Brain microvascular endothelial cell (primary cell): ENCODE measurements at regions not wholly inside any gene's neighbourhood (a gene's known extent, or its start where the extent isn't known, plus 50 kb on each side); places are given as distances from the start of the nearest gene placed in this dataset.

Source experiments
- DNase-seq: peaks from one replicate; pipeline ENCODE4 v3.0.0-alpha.2; 2020
- H3K27ac ChIP-seq: fragments of 250-450 bp; sonication (Bioruptor Pico); 2 replicates; pipeline ENCODE4 v1.5.1; 2020; ENCODE audit warnings: mild to moderate bottlenecking, moderate library complexity
- H3K27me3 ChIP-seq: fragments of 250-450 bp; sonication (Bioruptor Pico); replicated peaks from 2 replicates; pipeline ENCODE4 v1.5.1; 2020; ENCODE audit warnings: mild to moderate bottlenecking
- H3K36me3 ChIP-seq: fragments of 250-450 bp; sonication (Bioruptor Pico); replicated peaks from 2 replicates; pipeline ENCODE4 v1.5.1; 2020; ENCODE audit warnings: mild to moderate bottlenecking
- H3K4me3 ChIP-seq: 2 replicates; pipeline ENCODE4 v1.5.1; 2011; ENCODE audit warnings: low read depth, mild to moderate bottlenecking, control low read depth, low read length, moderate library complexity
- in situ Hi-C: cut with HindIII; loops from 2 replicates; pipeline ENCODE4 v1.10.0; 2017; ENCODE audit warnings: low sequenced_read_pairs, low pct_ligation_motif_present
- TF ChIP-seq, protein P1 (sequence below): IDR thresholded peaks from 2 replicates; pipeline ENCODE4 v1.5.1; 2011; ENCODE audit warnings: low read depth, mild to moderate bottlenecking, moderate library complexity, low read length, control low read depth, inconsistent platforms; ENCODE audit errors: missing control alignments

DNA sequence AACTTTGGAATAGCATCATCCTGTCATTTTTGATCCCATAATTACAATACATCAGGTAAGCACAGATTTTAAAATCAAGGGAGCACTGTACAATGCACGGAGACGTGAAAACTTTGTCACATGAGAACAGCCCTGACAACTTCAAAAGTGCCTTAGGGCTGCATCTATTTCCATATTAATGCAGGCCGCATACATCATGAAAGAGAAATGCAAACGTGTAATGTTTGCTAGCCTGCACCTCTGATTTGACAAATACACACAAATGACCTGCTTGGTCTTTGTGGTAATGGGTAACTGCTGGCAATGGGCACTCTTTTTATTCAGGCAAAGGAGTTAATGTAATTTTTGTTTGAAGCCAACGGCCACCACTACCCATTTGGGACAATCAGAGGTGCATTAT lies 202.0 kb upstream of the EPHA4 start:
- TF ChIP-seq, protein P1, sequence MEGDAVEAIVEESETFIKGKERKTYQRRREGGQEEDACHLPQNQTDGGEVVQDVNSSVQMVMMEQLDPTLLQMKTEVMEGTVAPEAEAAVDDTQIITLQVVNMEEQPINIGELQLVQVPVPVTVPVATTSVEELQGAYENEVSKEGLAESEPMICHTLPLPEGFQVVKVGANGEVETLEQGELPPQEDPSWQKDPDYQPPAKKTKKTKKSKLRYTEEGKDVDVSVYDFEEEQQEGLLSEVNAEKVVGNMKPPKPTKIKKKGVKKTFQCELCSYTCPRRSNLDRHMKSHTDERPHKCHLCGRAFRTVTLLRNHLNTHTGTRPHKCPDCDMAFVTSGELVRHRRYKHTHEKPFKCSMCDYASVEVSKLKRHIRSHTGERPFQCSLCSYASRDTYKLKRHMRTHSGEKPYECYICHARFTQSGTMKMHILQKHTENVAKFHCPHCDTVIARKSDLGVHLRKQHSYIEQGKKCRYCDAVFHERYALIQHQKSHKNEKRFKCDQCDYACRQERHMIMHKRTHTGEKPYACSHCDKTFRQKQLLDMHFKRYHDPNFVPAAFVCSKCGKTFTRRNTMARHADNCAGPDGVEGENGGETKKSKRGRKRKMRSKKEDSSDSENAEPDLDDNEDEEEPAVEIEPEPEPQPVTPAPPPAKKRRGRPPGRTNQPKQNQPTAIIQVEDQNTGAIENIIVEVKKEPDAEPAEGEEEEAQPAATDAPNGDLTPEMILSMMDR = no peak

GRCh38 chr2:221771297-221771696 lies 199.2 kb upstream of the EPHA4 start:
- TF ChIP-seq, protein P1 = no peak
- no peak for DNase-seq
- Histone ChIP-seq H3K27ac (no peak overlapping the region), H3K27me3 (no peaks in the 10 kb centered on the region), H3K36me3 (no peaks in the 10 kb centered on the region), H3K4me3 (no peak overlapping the region)
- in situ Hi-C loops = no loop called here

More for the DNA sequence above, 202.0 kb upstream of the EPHA4 start:
- Histone ChIP-seq H3K4me3 (no peak overlapping the region), H3K27me3 (no peaks in the 10 kb centered on the region), H3K36me3 (no peaks in the 10 kb centered on the region), H3K27ac (no peak overlapping the region)
- in situ Hi-C loops = no loop called here
- no peak for DNase-seq

GRCh38 chr2:221767106-221768012 lies 195.3 kb upstream of the EPHA4 start:
- TF ChIP-seq, protein P1 = no peak
- Histone ChIP-seq H3K27ac (no peak overlapping the region), H3K36me3 (no peaks in the 10 kb centered on the region), H3K4me3 (no peak overlapping the region), H3K27me3 (no peaks in the 10 kb centered on the region)
- DNase-seq = no peak
- in situ Hi-C loops = no loop called here

DNA sequence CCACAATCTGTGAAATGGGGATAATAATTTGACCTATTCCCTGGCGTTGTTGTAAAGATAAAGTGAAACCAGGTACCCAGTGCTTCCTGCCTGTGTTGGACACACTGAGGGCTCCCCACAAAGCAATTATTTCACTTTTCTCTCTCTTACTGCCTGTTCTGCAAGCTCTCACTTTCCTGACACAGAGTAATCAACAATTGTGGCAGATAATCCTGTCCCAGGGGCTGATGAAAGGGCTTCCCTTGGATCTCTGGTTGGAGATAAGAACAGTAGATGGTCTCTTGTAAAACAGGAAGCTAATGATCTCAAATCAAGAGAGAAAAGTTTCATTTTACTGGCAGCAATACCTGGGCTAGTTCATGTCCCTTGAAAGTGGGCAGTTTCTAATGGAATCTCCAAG lies 190.4 kb upstream of the EPHA4 start:
- TF ChIP-seq, protein P1 = no peak
- in situ Hi-C loops = no loop called here
- Histone ChIP-seq H3K27me3 (no peaks in the 10 kb centered on the region), H3K36me3 (no peaks in the 10 kb centered on the region), H3K27ac (no peak overlapping the region), H3K4me3 (no peak overlapping the region)
- DNase-seq = no peak

DNA sequence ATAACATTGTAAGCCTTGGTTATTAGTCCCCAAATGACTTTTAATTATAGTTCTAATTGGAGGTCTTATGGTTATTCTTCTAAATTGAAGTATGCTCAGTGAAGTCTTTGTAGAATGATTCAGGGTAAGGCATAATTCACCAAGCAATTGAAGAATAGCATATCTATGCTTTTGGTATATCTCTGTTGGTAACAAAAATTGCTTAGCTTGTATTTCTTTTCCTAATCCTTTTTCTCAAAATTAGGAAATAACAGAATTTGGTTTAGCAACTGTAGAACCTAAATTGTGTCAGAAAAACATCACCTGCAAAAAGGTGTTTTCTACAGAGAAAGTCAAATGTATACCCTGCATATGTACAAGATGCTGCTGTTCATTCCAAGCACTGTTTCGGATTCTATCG lies 189.2 kb upstream of the EPHA4 start:
- TF ChIP-seq, protein P1 = no peak
- Histone ChIP-seq H3K27ac (no peak overlapping the region), H3K36me3 (no peaks in the 10 kb centered on the region), H3K4me3 (no peak overlapping the region), H3K27me3 (no peaks in the 10 kb centered on the region)
- in situ Hi-C loops = no loop called here
- DNase-seq = no peak
